ENCODE measurements at regions not wholly inside any gene's neighbourhood (a gene's known extent, or its start where the extent isn't known, plus 50 kb on each side); places are given as distances from the start of the nearest gene placed in this dataset.

DNA sequence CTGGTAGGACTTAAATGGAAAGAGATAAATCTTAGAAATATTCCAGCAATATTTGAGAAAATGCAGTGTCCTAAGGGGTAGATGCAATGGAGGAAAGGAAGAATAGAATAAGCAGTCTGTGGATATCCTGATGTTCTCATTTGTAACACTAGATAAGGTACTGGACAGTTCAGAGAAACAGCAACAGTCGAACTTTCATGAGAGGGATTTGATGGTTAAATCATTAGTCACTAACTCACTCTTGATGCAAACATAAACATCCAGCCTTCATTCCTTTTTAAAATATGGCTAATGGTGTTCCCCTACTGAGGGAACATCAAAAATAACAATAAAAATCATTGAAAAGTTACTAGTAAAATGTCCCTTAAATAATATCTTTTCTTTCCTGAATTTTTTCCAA lies 211.4 kb upstream of the SLC39A10 start:
- Histone ChIP-seq H3K4me3 (no peak overlapping the region), H3K4me1 (no peaks in the 10 kb centered on the region), H3K27me3 (no peaks in the 10 kb centered on the region), H3K9me3 (no peaks in the 10 kb centered on the region), H3K27ac (no peak overlapping the region), H3K36me3 (no peaks in the 10 kb centered on the region)
- TF ChIP-seq, protein P1, sequence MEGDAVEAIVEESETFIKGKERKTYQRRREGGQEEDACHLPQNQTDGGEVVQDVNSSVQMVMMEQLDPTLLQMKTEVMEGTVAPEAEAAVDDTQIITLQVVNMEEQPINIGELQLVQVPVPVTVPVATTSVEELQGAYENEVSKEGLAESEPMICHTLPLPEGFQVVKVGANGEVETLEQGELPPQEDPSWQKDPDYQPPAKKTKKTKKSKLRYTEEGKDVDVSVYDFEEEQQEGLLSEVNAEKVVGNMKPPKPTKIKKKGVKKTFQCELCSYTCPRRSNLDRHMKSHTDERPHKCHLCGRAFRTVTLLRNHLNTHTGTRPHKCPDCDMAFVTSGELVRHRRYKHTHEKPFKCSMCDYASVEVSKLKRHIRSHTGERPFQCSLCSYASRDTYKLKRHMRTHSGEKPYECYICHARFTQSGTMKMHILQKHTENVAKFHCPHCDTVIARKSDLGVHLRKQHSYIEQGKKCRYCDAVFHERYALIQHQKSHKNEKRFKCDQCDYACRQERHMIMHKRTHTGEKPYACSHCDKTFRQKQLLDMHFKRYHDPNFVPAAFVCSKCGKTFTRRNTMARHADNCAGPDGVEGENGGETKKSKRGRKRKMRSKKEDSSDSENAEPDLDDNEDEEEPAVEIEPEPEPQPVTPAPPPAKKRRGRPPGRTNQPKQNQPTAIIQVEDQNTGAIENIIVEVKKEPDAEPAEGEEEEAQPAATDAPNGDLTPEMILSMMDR (IDR thresholded peaks at IDR 0.05) = no peak
- TF ChIP-seq EP300 (IDR thresholded peaks at IDR 0.05) (no peak), POLR2A (IDR thresholded peaks at IDR 0.05) (no peak), POLR2AphosphoS5 (IDR thresholded peaks at IDR 0.05) (no peak)
- no peak for DNase-seq
- 67 to 68% methylated on average over 1 of the region's 1 CpG for WGBS, 2 donors
- intact Hi-C loops (cut with DNase I) = no loop called here

DNA sequence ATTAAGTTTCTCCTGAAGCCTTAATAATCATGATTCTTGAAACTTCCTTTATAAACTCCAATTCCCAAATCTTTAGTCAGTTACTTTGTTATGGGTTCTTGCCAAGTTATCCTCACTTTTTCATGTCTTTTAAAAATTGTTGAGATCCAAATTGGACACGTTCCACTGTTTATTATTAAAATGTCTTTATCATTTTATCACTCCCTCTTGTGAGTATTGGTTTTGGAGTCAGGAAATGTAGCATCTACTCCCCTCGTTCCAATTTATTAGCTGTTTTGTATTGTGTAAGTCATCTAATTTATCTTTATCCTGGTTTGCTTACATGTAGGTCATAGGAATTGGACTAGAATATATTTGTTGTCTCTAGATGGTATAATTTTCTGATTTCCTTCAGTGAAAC lies 213.1 kb upstream of the SLC39A10 start:
- TF ChIP-seq POLR2A (IDR thresholded peaks at IDR 0.05) (no peak), EP300 (IDR thresholded peaks at IDR 0.05) (no peak), POLR2AphosphoS5 (IDR thresholded peaks at IDR 0.05) (no peak)
- TF ChIP-seq, protein P1 (IDR thresholded peaks at IDR 0.05) = no peak
- Histone ChIP-seq H3K4me3 (no peak overlapping the region), H3K9me3 (peaks cover 0 to 3% (median 0%) of the 10 kb centered on the region in 4 donors), H3K4me1 (no peaks in the 10 kb centered on the region), H3K36me3 (no peaks in the 10 kb centered on the region), H3K27ac (no peak overlapping the region), H3K27me3 (no peaks in the 10 kb centered on the region)
- intact Hi-C loops (cut with DNase I) = no loop called here
- DNase-seq = no peak
- WGBS, 2 donors = 66 to 79% methylated on average over 2 of the region's 2 CpGs

DNA sequence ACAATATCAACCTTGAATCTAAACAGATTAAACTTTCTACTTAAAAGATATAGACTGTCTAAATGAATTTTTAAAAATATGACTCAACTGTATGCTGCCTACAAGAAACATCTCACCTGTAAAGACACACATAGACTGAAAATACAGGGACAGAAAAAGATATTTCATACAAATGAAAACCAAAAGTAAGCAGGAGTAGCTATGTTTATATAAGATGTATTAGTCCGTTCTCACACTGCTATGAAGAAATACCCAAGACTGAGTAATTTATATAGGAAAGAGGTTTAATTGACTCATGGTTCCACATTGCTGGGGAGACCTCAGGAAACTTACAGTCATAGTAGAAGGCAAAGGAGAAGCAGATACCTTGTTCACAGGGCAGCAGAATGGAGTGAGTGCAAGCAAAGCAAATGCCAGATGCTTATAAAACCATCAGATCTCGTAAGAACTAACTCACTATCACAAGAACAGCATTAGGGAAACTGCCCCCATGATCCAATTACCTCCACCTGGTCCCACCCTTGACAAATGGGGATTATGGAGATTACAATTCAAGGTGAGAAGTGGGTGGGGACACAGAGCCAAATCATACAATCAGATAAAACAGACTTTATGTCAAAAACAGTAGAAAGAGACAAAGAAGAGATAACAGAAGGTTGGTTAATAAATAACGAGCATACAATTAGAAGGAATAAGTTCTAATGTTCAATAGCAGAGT lies 214.4 kb upstream of the SLC39A10 start:
- Histone ChIP-seq H3K4me3 (no peak overlapping the region), H3K9me3 (peaks cover 0 to 3% (median 0%) of the 10 kb centered on the region in 4 donors), H3K27ac (no peak overlapping the region), H3K36me3 (no peaks in the 10 kb centered on the region), H3K4me1 (no peaks in the 10 kb centered on the region), H3K27me3 (no peaks in the 10 kb centered on the region)
- 85 to 90% methylated on average over 3 of the region's 3 CpGs for WGBS, 2 donors
- DNase-seq = no peak
- TF ChIP-seq POLR2A (IDR thresholded peaks at IDR 0.05) = no peak
- intact Hi-C loops (cut with DNase I) = no loop called here

DNA sequence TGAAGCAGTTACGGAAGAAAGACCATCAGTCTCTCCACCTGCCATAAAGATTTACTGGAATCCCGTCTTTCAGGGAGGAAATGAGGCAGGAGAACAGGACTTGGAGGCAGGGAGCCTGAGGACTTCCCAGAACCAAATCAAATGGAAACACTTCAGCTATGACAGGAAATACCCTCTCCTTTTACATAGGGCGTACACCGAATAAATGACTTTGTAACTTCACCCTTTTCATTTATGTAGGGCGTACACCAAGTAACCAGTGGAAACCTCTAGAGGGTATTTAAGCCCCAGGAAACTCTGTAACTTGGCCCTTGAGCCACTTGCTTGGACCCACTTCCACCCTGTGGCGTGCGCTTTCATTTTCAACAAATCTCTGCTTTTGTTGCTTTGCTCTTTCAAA lies 218.3 kb upstream of the SLC39A10 start:
- WGBS, 2 donors = 90 to 97% methylated on average over 7 of the region's 7 CpGs
- intact Hi-C loops (cut with DNase I) = no loop called here
- no peaks in the 10 kb centered on the region for H3K27me3 ChIP-seq
- H3K36me3 ChIP-seq = no peaks in the 10 kb centered on the region
- H3K9me3 ChIP-seq = peaks cover 0 to 3% (median 0%) of the 10 kb centered on the region in 4 donors
- no peak overlapping the region for H3K27ac ChIP-seq
- no peaks in the 10 kb centered on the region for H3K4me1 ChIP-seq
- no peak overlapping the region for H3K4me3 ChIP-seq
- no peak for TF ChIP-seq POLR2AphosphoS5 (IDR thresholded peaks at IDR 0.05)
- TF ChIP-seq, protein P1 (IDR thresholded peaks at IDR 0.05) = no peak
- no peak for TF ChIP-seq EP300 (IDR thresholded peaks at IDR 0.05)
- DNase-seq = no peak

DNA sequence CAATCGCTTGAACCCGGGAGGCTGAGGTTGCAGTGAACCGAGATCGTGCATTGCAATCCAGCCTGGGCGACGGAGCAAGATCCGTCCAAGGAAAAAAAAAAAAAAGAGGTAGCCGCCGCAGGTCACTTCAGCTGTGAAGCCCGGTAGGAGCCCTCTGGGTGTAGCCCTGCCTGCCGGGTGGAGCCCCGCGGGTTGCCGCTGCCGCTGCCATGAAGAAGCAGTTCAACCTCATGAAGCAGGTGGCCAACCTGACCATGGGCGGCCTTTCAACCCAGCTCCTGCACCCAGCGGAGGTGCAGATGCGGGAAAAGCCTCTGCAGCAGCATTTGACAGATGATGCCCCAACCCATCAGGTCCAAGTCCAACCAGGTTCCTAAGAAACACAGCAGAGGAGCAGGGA lies 219.5 kb upstream of the SLC39A10 start:
- H3K36me3 ChIP-seq = no peaks in the 10 kb centered on the region
- peaks cover 0 to 3% (median 0%) of the 10 kb centered on the region in 4 donors for H3K9me3 ChIP-seq
- intact Hi-C loops (cut with DNase I) = no loop called here
- no peak overlapping the region for H3K27ac ChIP-seq
- 97 to 98% methylated on average over 18 of the region's 18 CpGs for WGBS, 2 donors
- TF ChIP-seq EP300 (IDR thresholded peaks at IDR 0.05) = no peak
- TF ChIP-seq, protein P1 (IDR thresholded peaks at IDR 0.05) = no peak
- TF ChIP-seq POLR2A (IDR thresholded peaks at IDR 0.05) = no peak
- no peak for TF ChIP-seq POLR2AphosphoS5 (IDR thresholded peaks at IDR 0.05)
- no peak overlapping the region for H3K4me3 ChIP-seq
- H3K27me3 ChIP-seq = no peaks in the 10 kb centered on the region
- no peaks in the 10 kb centered on the region for H3K4me1 ChIP-seq
- DNase-seq = no peak

Measured in sigmoid colon (tissue), 6 donors.